IPS DF 6.9 (cell line): ENCODE measurements at regions not wholly inside any gene's neighbourhood (a gene's known extent, or its start where the extent isn't known, plus 50 kb on each side); places are given as distances from the start of the nearest gene placed in this dataset.

Experiments used
- DNase-seq: peaks from one replicate; pipeline ENCODE4 v3.0.0-alpha.2; 2013; ENCODE audit warnings: low read depth, low spot score
- H3K27ac ChIP-seq: one replicate; pipeline ENCODE4 v1.5.1; 2013; ENCODE audit warnings: low read length, control low read depth
- H3K27me3 ChIP-seq: 2 replicates; pipeline ENCODE4 v1.6.1; 2013; ENCODE audit warnings: mild to moderate bottlenecking, low read length; ENCODE audit not compliant: control insufficient read depth, insufficient read depth
- H3K36me3 ChIP-seq: 2 replicates; pipeline ENCODE4 v1.6.1; 2013; ENCODE audit warnings: low read length; ENCODE audit not compliant: control insufficient read depth, insufficient read depth
- H3K4me1 ChIP-seq: 2 replicates; pipeline ENCODE4 v1.6.1; 2013; ENCODE audit warnings: low read length; ENCODE audit not compliant: control insufficient read depth, insufficient read depth
- H3K4me3 ChIP-seq: 2 replicates; pipeline ENCODE4 v1.5.1; 2013; ENCODE audit warnings: mild to moderate bottlenecking, low read length
- H3K9me3 ChIP-seq: 2 replicates; pipeline ENCODE4 v1.6.1; 2013; ENCODE audit warnings: low read length, inconsistent platforms; ENCODE audit not compliant: control insufficient read depth, insufficient read depth
- WGBS: extraction: QIAGEN DNeasy Blood & Tissue Kit; methylation state at CpG from one replicate; pipeline ENCODE4 v1.1.7; 2013; ENCODE audit warnings: mixed read lengths, missing lambda C conversion rate; ENCODE audit not compliant: insufficient read length, insufficient coverage; 5-methylcytosine and 5-hydroxymethylcytosine counted together

DNA sequence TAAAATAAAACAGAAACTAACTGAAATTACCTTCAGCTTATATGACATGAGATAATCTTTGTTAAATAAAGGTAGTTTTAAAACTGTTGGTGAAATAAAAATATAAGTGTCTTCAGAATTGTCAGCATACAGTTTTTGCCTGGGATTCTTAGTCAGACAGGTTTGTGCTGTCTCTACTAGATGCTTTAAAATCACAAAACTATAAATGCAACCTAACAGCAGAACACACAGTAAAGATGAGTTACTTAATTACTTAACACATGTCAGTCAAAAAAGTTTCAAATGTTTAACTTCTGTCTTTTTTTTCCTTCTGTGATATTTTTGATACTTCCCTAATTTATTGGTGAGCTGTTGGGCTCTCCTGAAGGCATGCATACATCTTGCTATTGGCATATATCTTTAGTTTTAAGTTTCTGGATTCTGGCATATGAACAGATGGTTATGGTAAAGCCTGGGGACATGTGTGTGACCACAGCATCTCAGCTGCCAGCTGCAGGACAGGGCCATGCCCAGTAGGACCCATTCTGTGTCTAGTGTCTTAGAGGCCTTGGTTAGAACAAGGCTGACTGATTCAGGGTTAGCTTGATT, 231.1 kb upstream of the NUDT12 start:
- Histone ChIP-seq H3K36me3 (no peaks in the 10 kb centered on the region), H3K4me3 (no peak overlapping the region), H3K27me3 (no peaks in the 10 kb centered on the region), H3K27ac (no peak overlapping the region), H3K9me3 (no peaks in the 10 kb centered on the region; the same call in 1 of the 2 replicates), H3K4me1 (no peaks in the 10 kb centered on the region)
- no peak for DNase-seq

DNA sequence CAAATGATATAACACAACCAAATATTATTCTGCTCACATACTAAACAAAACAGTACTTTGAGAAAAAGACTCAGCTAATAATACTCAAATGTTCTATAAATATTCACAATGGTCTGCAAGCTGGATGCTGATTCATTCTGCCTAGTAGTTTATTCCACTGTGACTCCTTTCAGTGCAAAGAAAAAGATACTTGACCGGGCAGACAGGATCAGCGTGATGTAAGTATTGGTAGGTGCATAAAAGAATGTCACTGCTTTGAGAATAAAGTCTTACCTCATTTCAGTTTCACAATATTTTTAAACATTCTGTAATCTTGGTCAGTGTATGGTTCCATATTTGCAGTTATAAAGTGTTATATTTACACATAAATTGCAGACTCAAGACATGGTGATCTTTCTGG, 223.0 kb upstream of the NUDT12 start:
- no peaks in the 10 kb centered on the region for H3K9me3 ChIP-seq
- H3K27me3 ChIP-seq: no peaks in the 10 kb centered on the region
- no peaks in the 10 kb centered on the region for H3K4me1 ChIP-seq
- H3K4me3 ChIP-seq: no peak overlapping the region
- no peak for DNase-seq
- H3K27ac ChIP-seq: no peak overlapping the region
- no CpG with 5 or more reads among the region's 2 CpGs for WGBS
- H3K36me3 ChIP-seq: no peaks in the 10 kb centered on the region

DNA sequence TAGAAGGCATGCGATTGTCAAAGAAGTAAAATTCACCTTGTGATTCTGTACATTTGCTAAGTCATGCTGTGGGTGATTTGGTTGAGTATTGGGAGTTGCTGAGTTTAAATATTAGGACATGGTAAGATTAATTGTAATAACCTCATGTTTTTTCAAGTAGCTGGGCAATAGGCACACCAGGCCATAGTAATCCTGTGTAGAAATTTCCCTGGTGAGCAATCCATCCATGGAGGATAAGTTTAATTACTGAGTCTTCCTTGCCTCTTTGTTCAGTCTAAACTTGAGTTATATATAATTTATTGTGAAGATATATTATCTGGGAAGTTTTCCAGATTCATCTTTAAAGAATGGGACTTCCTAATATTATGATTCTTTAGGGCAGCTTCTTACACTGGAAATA, 221.1 kb upstream of the NUDT12 start:
- Histone ChIP-seq H3K4me3 (no peak overlapping the region), H3K4me1 (no peaks in the 10 kb centered on the region), H3K36me3 (no peaks in the 10 kb centered on the region), H3K27me3 (no peaks in the 10 kb centered on the region), H3K27ac (no peak overlapping the region), H3K9me3 (no peaks in the 10 kb centered on the region)
- DNase-seq: no peak
- no CpG with 5 or more reads among the region's 1 CpG for WGBS

DNA sequence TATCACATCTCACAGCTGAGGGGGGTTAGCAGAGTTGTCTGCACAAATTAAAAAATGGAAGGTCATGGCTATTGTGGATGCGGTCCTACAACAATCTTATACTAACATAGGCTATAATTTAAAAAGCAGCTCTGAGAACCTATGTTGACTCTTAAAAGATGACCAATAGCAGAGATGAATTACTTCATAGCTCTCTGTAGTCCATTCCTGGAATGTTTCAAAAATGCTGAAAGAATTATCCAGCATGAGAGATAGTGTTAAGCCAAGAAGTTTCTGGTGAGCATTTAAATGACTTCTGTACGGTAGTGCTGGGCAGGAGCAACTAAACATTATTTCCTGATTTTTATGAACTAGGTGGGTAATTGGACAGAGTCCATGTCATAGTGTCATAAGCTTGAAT, 218.2 kb upstream of the NUDT12 start:
- Histone ChIP-seq H3K36me3 (no peaks in the 10 kb centered on the region), H3K27ac (no peak overlapping the region), H3K4me1 (no peaks in the 10 kb centered on the region), H3K4me3 (no peak overlapping the region), H3K9me3 (no peaks in the 10 kb centered on the region), H3K27me3 (no peaks in the 10 kb centered on the region)
- WGBS: no CpG with 5 or more reads among the region's 2 CpGs
- DNase-seq: no peak

DNA sequence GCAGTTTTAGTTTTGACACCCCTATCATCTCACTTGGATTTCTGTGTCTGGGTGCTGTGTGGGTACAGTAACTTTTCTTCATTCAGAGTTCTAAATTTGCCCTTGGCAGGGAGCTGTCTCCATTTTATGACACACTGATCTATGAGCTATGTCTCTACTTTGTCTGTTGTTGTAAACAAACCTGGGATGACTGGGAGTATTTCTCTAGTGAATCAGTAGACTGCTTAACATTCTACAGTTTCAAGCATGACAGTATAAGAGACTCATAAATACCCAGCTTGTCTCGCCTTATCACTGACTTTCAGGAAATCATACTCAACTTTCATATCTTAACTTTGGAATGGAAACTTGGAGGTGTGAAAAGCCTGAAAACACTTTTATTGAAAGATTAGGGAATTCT, 212.1 kb upstream of the NUDT12 start:
- Histone ChIP-seq H3K36me3 (no peaks in the 10 kb centered on the region), H3K9me3 (no peaks in the 10 kb centered on the region), H3K4me3 (no peak overlapping the region), H3K27me3 (no peaks in the 10 kb centered on the region), H3K4me1 (no peaks in the 10 kb centered on the region), H3K27ac (no peak overlapping the region)
- no peak for DNase-seq
- WGBS: no CpG with 5 or more reads among the region's 1 CpG

DNA sequence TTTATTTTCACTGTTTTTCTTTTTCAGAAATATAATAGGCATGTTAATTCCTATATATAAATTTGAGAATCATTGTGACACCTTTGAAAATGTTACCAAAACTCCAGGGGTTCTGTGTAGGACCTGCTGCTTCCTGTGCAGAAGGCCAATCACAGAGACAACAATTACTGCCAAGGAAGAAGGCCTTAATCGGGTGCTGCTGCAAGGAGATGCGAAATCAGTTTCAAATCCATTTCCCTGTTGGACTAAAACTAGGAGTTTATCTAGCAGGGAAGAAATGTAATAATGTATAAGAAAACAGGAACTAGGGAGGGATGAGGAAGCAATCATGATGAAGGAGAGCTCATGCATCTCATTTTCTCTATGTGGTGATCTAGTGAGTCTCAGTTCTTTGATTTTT, 209.7 kb upstream of the NUDT12 start:
- Histone ChIP-seq H3K4me1 (no peaks in the 10 kb centered on the region), H3K27me3 (no peaks in the 10 kb centered on the region), H3K4me3 (no peak overlapping the region), H3K9me3 (no peaks in the 10 kb centered on the region), H3K36me3 (no peaks in the 10 kb centered on the region), H3K27ac (no peak overlapping the region)
- no peak for DNase-seq
- no CpG with 5 or more reads among the region's 2 CpGs for WGBS

DNA sequence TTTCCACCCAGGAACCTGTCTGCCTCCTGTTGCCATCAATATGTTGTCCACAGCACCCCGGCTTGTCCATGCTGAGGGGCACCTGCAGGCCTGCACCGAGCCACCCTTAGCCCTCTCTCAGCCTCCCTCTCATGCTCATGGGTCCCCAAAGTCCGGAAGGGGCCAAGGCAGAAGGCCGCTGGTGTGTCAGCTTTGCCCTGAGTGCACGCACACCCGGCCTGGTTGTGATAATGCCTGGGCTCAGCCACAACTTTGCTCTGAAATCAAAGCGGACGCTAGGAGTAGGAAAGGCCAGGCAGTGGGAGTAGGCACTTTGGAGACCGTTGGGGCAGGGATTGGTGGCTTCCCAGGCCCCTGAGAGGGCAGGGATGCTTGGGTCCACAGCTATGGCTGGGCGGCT, 201.8 kb upstream of the NUDT12 start:
- H3K4me1 ChIP-seq: no peaks in the 10 kb centered on the region
- no CpG with 5 or more reads among the region's 10 CpGs for WGBS
- no peak overlapping the region for H3K27ac ChIP-seq
- H3K4me3 ChIP-seq: no peak overlapping the region
- no peaks in the 10 kb centered on the region for H3K27me3 ChIP-seq
- no peak for DNase-seq
- no peaks in the 10 kb centered on the region for H3K9me3 ChIP-seq
- no peaks in the 10 kb centered on the region; the same call in 1 of the 2 replicates for H3K36me3 ChIP-seq

DNA sequence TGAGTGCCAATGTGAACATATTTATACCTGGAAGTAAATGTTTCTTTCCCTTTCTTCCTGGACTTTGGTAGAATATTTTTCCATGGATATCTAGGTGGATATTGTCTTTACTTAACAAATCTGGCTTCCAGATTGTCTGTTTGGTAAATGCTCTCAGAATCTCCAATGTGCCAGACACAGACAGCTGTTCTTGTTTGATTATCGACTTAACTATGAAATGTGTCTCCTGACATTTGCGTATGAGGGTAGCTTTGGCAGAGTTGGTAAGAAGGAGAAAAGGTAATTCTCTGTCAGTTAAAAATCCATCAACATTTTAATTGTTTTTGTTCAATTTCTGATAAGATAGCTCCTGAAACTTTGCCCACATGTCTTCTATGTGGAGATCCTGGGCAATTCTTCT, 196.4 kb upstream of the NUDT12 start:
- Histone ChIP-seq H3K27ac (no peak overlapping the region), H3K36me3 (no peaks in the 10 kb centered on the region), H3K4me1 (no peaks in the 10 kb centered on the region), H3K9me3 (no peaks in the 10 kb centered on the region), H3K27me3 (no peaks in the 10 kb centered on the region), H3K4me3 (no peak overlapping the region)
- no CpG with 5 or more reads among the region's 2 CpGs for WGBS
- DNase-seq: no peak

DNA sequence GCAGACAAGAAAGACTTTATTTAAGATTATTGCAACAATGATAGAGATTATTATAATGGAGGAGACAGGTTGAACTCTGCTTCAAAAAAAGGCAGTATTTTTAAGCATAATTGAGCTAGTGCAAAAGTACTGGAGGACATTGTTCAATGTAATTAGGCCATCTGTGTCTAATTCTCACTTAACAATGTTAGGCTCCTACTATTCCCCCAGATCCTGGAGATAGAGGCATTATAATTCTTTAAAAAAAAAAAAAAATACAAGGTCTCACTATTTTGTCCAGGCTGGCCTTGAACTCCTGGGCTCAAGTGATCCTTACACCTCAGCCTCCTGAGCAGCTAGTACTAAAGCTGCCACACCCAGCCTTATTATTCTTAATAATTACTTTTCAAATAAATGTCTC, 193.4 kb upstream of the NUDT12 start:
- Histone ChIP-seq H3K27ac (no peak overlapping the region), H3K36me3 (no peaks in the 10 kb centered on the region), H3K27me3 (no peaks in the 10 kb centered on the region), H3K9me3 (no peaks in the 10 kb centered on the region), H3K4me1 (no peaks in the 10 kb centered on the region), H3K4me3 (no peak overlapping the region)
- no peak for DNase-seq

DNA sequence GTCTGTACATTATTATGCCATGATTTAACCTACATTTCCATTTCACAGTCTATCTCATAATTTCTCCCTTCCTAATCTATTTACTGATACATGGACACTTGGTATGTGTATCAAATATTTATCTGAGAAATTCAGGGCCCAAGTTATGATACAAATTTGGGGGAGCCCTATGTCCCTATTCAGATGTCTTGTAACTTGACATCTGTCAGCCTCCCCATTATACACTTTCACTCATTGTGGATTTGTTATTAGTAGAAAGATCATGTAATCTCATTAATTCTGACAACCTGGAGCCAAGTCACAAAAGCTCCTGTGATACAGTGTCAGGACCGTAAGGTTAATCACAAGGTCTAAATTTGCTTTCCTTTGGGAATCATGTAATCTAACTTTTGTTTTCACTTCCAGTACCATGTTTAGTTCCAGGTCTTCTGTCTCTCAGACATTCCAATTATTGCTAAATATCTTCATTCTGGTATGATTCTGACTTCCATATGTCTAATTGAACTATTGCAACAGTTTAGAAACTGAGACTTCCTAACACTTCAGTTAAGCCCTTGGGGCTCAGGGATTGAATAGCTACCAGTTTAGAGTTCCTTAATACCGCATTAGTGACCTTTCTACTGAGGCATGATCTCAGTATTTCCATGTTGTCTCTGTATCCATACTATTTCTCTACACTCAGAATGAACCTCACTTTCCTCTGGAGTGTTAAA, 182.9 kb upstream of the NUDT12 start:
- DNase-seq: no peak
- H3K4me1 ChIP-seq: no peaks in the 10 kb centered on the region
- WGBS: no CpG with 5 or more reads among the region's 2 CpGs
- H3K36me3 ChIP-seq: no peaks in the 10 kb centered on the region
- H3K27ac ChIP-seq: no peak overlapping the region
- H3K4me3 ChIP-seq: no peak overlapping the region
- H3K27me3 ChIP-seq: no peaks in the 10 kb centered on the region
- no peaks in the 10 kb centered on the region for H3K9me3 ChIP-seq

DNA sequence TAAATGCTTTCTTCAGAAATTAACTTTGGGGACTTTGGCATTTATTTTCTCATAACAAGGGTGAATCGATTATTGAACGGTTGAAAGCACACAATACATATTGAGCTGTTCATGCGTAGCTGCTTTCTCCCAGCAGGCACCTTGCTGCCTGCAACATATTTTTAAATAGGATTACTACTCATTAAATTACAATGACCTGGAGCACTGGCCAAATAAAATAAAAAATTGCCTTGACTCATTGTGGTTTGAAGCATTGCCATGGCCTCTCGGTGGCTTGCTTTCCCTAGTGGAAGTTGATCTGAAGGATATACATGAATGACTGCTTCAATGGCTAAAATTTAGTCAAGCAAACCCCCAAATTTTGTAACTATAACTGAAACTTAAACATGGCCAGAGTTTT, 181.6 kb upstream of the NUDT12 start:
- H3K36me3 ChIP-seq: no peaks in the 10 kb centered on the region
- no peaks in the 10 kb centered on the region for H3K27me3 ChIP-seq
- no peak overlapping the region for H3K27ac ChIP-seq
- no peak for DNase-seq
- no peaks in the 10 kb centered on the region for H3K9me3 ChIP-seq
- H3K4me3 ChIP-seq: no peak overlapping the region
- H3K4me1 ChIP-seq: no peaks in the 10 kb centered on the region
- no CpG with 5 or more reads among the region's 4 CpGs for WGBS
